ENCODE measurements at regions not wholly inside any gene's neighbourhood (a gene's known extent, or its start where the extent isn't known, plus 50 kb on each side); places are given as distances from the start of the nearest gene placed in this dataset.
A peak's percentile ranks its signal among the peaks of the same experiment; 100 is the strongest.

DNA sequence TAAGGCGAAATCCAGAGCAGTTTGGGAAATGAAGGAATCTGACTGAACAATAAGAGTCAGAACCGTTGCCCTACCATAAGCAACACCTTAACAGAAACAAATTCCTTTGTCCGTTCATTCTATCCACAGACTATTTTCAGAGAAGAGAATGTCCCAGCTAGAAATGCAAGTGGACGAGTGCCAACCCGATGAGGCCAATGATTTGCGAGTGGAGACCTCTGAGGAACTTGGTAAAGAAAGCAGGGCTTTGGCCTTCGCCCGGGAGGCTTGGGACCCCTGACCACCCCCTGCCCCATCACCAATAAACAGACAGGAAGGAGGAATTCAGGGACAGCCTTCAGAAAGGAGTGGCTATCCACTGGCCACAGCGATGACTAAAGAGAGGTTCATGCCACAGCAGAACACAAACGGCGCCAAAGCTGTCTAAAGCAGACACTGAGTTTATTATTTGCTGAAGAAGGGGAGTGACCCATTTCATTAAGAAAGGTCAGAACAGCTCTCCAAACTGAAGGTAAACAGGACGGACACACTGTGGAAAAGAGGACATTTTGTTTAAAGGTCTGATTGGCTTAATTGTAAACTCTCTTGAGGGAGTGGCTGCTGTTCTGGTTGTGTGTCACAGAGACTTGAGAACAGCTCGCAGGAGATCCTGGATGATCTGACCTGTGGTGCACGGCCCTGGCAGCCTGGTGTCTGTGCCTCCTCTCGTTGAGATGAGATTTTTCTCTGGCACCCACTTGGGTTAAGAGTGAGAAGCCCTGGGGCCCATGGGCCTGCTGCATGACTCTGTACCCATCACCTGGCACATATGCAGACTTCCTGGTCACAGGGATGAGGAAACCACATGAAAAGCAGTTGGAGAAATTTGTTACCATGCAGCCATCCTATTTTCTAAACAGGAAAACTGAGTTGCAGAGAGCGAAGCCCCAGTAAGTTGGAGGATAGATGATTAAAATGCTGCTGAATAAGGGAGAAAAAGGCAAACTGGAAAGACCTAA is 142.0 kb upstream of the PZP start (continued):
- TF ChIP-seq, protein P1, sequence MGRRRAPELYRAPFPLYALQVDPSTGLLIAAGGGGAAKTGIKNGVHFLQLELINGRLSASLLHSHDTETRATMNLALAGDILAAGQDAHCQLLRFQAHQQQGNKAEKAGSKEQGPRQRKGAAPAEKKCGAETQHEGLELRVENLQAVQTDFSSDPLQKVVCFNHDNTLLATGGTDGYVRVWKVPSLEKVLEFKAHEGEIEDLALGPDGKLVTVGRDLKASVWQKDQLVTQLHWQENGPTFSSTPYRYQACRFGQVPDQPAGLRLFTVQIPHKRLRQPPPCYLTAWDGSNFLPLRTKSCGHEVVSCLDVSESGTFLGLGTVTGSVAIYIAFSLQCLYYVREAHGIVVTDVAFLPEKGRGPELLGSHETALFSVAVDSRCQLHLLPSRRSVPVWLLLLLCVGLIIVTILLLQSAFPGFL (CRISPR knock-in tag; IDR thresholded peaks at IDR 0.05): no peak
- no peak for TF ChIP-seq ZNF709 (CRISPR knock-in tag; IDR thresholded peaks at IDR 0.05)
- TF ChIP-seq SOX5 (CRISPR knock-in tag; IDR thresholded peaks at IDR 0.05; ENCODE audit: borderline replicate concordance): peak; percentile 31; the same call in 1 of the 2 replicates
- TF ChIP-seq, protein P2, sequence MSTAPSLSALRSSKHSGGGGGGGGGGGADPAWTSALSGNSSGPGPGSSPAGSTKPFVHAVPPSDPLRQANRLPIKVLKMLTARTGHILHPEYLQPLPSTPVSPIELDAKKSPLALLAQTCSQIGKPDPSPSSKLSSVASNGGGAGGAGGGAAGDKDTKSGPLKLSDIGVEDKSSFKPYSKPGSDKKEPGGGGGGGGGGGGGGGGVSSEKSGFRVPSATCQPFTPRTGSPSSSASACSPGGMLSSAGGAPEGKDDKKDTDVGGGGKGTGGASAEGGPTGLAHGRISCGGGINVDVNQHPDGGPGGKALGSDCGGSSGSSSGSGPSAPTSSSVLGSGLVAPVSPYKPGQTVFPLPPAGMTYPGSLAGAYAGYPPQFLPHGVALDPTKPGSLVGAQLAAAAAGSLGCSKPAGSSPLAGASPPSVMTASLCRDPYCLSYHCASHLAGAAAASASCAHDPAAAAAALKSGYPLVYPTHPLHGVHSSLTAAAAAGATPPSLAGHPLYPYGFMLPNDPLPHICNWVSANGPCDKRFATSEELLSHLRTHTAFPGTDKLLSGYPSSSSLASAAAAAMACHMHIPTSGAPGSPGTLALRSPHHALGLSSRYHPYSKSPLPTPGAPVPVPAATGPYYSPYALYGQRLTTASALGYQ (CRISPR knock-in tag; IDR thresholded peaks at IDR 0.05): no peak
- no peak for TF ChIP-seq ZFYVE20 (CRISPR knock-in tag; IDR thresholded peaks at IDR 0.05; ENCODE audit: borderline replicate concordance, low read depth)
- no peak; the same call in 1 of the 2 replicates for TF ChIP-seq DNMT3B (CRISPR knock-in tag; conservative IDR thresholded peaks at IDR 0.05)
- no peak for TF ChIP-seq ARNT (IDR thresholded peaks at IDR 0.05)
- TF ChIP-seq ZNF7 (CRISPR knock-in tag; IDR thresholded peaks at IDR 0.05): 0 out of 2 replicates have a peak, but pooled peaks have one; percentile 57
- no peak for TF ChIP-seq ZNF3 (CRISPR knock-in tag; IDR thresholded peaks at IDR 0.05)
- TF ChIP-seq ZBTB7B (CRISPR knock-in tag; IDR thresholded peaks at IDR 0.05): no peak
- TF ChIP-seq SOX6 (IDR thresholded peaks at IDR 0.05): no peak
- TF ChIP-seq SOX6 (CRISPR knock-in tag; IDR thresholded peaks at IDR 0.05): 0 out of 2 replicates have a peak, but pooled peaks have one; percentile 20
- TF ChIP-seq NFRKB (IDR thresholded peaks at IDR 0.05): no peak
- TF ChIP-seq NR2F6 (IDR thresholded peaks at IDR 0.05): no peak; the same call in 1 of the 2 replicates
- TF ChIP-seq NR2F6 (CRISPR knock-in tag; IDR thresholded peaks at IDR 0.05): 0 out of 2 replicates have a peak, but pooled peaks have one; percentile 20
- no peak for TF ChIP-seq ZNF530 (CRISPR knock-in tag; IDR thresholded peaks at IDR 0.05; ENCODE audit: low read depth)
- no peak for TF ChIP-seq GZF1 (CRISPR knock-in tag; IDR thresholded peaks at IDR 0.05)
- TF ChIP-seq, protein P3, sequence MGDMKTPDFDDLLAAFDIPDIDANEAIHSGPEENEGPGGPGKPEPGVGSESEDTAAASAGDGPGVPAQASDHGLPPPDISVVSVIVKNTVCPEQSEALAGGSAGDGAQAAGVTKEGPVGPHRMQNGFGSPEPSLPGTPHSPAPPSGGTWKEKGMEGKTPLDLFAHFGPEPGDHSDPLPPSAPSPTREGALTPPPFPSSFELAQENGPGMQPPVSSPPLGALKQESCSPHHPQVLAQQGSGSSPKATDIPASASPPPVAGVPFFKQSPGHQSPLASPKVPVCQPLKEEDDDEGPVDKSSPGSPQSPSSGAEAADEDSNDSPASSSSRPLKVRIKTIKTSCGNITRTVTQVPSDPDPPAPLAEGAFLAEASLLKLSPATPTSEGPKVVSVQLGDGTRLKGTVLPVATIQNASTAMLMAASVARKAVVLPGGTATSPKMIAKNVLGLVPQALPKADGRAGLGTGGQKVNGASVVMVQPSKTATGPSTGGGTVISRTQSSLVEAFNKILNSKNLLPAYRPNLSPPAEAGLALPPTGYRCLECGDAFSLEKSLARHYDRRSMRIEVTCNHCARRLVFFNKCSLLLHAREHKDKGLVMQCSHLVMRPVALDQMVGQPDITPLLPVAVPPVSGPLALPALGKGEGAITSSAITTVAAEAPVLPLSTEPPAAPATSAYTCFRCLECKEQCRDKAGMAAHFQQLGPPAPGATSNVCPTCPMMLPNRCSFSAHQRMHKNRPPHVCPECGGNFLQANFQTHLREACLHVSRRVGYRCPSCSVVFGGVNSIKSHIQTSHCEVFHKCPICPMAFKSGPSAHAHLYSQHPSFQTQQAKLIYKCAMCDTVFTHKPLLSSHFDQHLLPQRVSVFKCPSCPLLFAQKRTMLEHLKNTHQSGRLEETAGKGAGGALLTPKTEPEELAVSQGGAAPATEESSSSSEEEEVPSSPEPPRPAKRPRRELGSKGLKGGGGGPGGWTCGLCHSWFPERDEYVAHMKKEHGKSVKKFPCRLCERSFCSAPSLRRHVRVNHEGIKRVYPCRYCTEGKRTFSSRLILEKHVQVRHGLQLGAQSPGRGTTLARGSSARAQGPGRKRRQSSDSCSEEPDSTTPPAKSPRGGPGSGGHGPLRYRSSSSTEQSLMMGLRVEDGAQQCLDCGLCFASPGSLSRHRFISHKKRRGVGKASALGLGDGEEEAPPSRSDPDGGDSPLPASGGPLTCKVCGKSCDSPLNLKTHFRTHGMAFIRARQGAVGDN (CRISPR knock-in tag; IDR thresholded peaks at IDR 0.05): peak; percentile 35
- no peak for TF ChIP-seq FOXP1 (IDR thresholded peaks at IDR 0.05)
- peak; percentile 20; the same call in 1 of the 2 replicates for TF ChIP-seq FOXP1 (CRISPR knock-in tag; IDR thresholded peaks at IDR 0.05)
- TF ChIP-seq, protein P4, sequence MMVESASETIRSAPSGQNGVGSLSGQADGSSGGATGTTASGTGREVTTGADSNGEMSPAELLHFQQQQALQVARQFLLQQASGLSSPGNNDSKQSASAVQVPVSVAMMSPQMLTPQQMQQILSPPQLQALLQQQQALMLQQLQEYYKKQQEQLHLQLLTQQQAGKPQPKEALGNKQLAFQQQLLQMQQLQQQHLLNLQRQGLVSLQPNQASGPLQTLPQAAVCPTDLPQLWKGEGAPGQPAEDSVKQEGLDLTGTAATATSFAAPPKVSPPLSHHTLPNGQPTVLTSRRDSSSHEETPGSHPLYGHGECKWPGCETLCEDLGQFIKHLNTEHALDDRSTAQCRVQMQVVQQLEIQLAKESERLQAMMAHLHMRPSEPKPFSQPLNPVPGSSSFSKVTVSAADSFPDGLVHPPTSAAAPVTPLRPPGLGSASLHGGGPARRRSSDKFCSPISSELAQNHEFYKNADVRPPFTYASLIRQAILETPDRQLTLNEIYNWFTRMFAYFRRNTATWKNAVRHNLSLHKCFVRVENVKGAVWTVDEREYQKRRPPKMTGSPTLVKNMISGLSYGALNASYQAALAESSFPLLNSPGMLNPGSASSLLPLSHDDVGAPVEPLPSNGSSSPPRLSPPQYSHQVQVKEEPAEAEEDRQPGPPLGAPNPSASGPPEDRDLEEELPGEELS (CRISPR knock-in tag; IDR thresholded peaks at IDR 0.05): peak; percentile 70
- TF ChIP-seq ZNF562 (CRISPR knock-in tag; IDR thresholded peaks at IDR 0.05; ENCODE audit: borderline replicate concordance): no peak
